SH-SY5Y (cell line): ENCODE measurements at regions not wholly inside any gene's neighbourhood (a gene's known extent, or its start where the extent isn't known, plus 50 kb on each side); places are given as distances from the start of the nearest gene placed in this dataset.

Experiments used
- GATA2 ChIP-seq: IDR thresholded peaks from 2 replicates; pipeline ENCODE4 v1.6.1; 2011; ENCODE audit warnings: mild to moderate bottlenecking, low read depth, low read length
- GATA3 ChIP-seq: IDR thresholded peaks from 2 replicates; pipeline ENCODE4 v1.6.1; 2011; ENCODE audit warnings: low read depth, mild to moderate bottlenecking, low read length, moderate library complexity

DNA sequence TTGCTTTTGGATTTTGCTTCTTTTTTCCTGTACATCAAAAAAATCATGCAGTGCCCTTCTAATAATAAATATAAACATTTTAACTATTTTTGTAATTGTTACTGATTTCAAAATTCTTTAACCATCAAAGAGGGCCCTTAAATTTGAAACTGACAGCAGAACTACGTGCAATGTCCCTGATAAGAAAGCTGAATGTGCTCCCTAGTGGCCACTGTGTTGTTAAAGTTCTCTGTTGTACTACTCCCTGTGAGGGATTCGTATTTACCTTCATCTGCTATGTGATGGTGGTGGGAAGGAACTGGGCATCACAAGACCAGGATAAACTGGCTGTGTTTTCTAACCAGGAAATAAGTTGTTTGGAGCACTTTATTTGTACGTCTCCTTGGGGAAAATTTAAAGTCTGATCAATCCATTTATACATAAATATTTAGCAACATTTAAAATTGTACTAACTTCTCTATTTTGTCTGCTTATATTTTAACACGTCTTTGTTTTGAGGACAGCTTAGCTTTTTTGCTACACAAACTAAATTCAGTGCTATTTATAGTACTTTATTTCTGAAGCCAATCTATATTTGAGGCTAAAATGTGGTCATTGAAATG is 322.4 kb downstream of the HGF start:
- TF ChIP-seq GATA2 (no peak), GATA3 (no peak)
